Inflammatory macrophage treated with lipopolysaccharide for 1 hour (primary cell): ENCODE measurements at regions not wholly inside any gene's neighbourhood (a gene's known extent, or its start where the extent isn't known, plus 50 kb on each side); places are given as distances from the start of the nearest gene placed in this dataset.
A peak's percentile ranks its signal among the peaks of the same experiment; 100 is the strongest.
"Not testable (repeated sequence)": the region's sequence is repeated elsewhere in the genome, so short reads cannot be mapped to it uniquely, and the experiment has no call there.

Experiments
- DNase-seq, 2 donors: peaks; one replicate each; pipeline ENCODE4 v3.0.0-alpha.2; 2020 to 2022

DNA sequence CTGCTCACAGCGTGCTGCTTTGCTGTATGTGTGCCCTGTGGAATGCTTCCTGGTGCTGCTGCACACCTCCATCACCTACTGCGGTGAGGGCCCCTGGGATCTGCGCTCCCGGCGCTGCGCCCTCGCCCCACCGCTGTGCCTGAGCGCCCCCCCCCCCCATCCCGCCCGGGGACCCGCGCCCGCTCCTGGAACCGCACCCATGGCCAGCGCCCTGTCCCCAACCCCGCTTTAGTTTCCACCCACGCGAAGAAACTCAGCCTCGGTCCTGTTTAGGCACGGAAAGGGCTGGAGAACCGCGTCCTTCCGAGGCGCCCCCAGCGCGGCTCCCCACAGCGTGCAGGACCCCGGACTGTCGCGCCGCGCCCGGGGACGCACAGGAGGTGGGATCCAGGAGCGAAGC, 265.5 kb downstream of the POTEB3 start:
- not testable (repeated sequence) for DNase-seq

DNA sequence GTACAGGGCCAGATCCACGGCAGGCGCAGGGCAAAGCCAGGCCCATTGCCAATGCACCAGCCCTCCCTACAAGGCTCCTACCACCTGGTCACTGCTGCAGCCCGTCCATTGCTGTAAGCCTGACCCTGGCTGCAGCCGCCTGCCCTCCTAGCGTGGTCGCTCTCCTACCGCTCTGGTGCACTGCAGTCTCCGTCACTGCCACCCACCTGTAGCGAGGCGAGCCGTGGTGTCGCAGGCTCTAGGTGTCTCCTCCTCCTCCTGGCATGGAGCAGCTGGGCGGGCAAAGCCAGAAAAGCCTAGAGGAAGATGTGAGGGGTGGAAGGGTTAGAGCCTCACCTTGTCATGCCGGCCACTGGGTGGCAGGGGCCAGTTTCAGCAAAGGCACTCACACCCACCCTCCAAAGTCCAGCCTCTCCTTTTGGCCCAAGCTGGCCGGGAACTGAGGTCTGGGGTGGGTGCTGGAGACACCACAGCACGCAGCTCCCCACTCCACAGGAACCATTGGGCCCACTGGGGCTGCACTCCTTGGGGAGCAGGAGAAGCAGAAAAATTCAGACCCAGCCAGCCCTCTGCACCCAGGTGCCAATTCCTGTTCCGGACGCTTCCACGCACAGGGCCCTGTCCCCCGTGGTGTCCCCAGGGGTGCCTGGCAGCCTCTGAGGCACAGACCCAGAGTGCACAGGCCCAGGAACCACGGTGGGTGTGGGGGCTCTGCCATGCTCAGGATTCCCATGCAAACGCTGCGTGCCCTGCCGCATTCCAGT, 285.3 kb upstream of the POTEB2 start:
- DNase-seq = not testable (repeated sequence)

DNA sequence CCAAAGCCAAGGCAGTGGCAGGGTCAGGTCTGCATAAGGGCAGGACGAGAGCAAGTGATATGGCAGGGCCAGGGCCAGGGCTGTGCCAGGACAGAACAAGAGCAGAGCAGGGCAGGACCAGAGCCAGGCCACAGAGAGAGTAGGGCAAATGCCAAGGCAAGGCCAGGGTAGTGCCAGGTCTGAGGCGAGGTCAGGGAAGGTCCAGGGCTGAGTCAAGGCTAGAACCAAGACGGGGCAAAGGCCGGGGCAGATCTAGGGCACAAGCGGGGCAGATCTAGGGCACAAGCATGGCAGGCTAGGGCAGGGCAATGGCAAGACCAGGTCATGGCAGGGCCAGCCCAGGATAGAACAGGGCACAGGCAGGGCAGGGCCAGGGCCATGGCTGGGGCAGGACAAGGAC, 282.0 kb upstream of the POTEB2 start:
- DNase-seq = not testable (repeated sequence)

DNA sequence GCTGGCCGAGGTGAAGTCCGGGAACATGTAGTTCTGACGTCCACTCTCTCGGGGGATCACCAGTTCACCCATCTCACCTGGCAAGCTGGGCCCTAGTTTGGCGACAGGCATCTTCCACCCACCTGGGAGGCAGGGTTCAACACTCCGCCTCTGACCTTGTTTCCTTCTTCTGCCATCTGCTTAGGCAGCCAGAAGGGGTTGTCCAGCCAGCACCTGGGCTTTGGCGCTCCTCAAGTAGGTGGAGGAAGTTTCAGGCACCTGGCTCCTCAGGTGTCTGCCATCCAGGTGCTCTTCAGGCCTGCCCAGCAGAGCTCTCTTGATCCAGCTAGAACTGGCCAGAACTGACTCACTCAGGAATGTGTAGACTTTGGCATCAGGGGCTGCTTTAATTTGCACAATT, 267.8 kb upstream of the POTEB2 start:
- DNase-seq = not testable (repeated sequence)

DNA sequence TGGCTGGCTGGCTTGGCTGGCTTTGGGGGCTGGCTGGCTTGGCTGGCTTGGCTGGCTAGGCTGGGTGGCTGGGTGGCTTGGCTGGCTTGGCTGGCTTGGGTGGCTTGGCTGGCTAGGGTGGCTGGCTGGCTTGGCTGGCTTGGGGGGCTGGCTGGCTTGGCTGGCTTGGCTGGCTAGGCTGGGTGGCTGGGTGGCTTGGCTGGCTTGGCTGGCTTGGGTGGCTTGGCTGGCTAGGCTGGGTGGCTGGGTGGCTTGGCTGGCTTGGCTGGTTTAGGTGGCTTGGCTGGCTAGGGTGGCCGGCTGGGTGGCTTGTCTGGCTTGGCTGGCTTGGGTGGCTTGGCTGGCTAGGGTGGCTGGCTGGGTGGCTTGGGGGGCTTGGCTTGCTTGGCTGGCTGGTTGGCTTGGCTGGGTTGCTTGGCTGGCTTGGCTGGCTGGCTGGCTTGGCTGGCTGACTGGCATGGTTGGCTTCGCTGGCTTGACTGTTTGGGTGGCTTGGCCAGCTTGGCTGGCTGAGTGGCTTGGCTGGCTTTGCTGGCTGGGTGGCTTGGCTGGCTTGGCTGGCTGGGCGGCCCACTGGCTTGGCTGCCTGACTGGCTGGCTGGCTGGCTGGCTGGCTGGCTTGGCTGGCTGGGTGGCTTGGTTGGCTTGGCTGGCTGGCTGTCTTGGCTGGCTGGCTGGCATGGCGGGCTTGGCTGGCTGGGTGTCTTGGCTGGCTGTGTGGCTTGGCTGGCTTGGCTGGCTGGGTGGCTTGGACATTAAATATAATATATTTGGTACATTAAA, 246.3 kb upstream of the POTEB2 start:
- DNase-seq = not testable (repeated sequence)

DNA sequence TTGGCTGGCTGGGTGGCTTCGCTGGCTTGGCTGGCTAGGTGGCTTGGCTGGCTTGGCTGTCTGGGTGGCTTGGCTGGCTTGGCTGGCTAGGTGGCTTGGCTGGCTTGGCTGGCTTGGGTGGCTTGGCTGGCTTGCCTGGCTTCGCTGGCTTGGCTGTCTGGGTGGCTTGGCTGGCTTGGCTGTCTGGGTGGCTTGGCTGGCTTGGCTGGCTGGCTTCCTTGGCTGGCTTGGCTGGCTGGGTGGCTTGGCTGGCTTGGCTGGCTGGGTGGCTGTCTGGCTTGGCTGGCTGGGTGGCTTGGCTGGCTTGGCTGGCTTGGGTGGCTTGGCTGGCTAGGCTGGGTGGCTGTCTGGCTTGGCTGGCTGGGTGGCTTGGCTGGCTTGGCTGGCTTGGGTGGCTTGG, 245.7 kb upstream of the POTEB2 start:
- peak in 1 of 2 donors; percentile 0 for DNase-seq

DNA sequence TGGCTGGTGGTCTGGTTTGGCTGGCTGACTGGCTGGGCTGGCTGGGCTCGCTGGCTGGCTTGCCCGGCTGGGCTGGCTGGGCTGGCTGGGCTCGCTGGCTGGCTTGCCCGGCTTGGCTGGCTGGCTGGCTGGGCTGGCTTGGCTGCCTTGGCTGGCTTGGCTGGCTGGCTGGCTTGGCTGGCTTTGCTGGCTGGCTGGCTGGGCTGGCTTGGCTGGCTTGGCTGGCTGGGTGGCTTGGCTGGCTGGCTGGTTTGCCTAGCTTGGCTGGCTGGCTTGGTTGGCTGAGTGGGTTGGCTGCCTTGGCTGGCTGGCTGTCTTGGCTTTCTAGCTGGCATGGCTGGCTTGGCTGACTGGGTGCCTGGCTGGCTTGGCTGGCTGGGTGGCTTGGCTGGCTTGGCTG, 245.1 kb upstream of the POTEB2 start:
- not testable (repeated sequence) for DNase-seq

DNA sequence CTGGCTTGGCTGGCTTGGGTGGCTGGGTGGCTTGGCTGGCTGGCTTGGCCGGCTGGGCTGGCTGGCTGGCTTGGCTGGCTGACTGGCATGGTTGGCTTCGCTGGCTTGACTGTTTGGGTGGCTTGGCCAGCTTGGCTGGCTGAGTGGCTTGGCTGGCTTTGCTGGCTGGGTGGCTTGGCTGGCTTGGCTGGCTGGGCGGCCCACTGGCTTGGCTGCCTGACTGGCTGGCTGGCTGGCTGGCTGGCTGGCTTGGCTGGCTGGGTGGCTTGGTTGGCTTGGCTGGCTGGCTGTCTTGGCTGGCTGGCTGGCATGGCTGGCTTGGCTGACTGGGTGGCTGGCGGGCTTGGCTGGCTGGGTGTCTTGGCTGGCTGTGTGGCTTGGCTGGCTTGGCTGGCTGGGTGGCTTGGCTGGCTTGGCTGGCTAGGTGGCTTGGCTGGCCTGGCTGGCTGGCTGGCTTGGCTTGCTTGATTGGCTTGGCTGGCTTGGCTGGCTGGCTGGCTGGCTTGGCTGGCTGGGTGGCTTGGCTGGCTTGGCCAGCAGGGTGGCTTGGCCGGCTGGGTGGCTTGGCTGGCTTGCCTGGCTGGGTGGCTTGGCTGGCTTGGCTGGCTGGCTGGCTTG, 244.2 kb upstream of the POTEB2 start:
- not testable (repeated sequence) for DNase-seq

DNA sequence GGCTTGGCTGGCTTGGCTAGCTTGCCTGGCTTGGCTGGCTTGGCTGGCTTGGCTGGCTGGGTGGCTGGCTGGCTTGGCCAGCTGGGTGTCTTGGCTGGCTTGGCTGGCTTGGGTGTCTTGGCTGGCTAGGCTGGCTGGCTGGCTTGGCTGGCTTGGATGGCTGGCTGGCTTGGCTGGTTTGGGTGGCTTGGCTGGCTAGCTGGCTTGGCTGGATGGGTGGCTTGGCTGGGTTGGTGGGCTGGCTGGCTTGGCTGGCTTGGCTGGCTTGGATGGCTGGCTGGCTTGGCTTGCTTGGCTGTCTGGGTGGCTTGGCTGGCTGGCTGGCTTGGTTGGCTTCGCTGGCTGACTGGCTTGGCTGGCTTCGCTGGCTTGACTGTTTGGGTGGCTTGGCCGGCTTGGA, 242.3 kb upstream of the POTEB2 start:
- DNase-seq = not testable (repeated sequence)

DNA sequence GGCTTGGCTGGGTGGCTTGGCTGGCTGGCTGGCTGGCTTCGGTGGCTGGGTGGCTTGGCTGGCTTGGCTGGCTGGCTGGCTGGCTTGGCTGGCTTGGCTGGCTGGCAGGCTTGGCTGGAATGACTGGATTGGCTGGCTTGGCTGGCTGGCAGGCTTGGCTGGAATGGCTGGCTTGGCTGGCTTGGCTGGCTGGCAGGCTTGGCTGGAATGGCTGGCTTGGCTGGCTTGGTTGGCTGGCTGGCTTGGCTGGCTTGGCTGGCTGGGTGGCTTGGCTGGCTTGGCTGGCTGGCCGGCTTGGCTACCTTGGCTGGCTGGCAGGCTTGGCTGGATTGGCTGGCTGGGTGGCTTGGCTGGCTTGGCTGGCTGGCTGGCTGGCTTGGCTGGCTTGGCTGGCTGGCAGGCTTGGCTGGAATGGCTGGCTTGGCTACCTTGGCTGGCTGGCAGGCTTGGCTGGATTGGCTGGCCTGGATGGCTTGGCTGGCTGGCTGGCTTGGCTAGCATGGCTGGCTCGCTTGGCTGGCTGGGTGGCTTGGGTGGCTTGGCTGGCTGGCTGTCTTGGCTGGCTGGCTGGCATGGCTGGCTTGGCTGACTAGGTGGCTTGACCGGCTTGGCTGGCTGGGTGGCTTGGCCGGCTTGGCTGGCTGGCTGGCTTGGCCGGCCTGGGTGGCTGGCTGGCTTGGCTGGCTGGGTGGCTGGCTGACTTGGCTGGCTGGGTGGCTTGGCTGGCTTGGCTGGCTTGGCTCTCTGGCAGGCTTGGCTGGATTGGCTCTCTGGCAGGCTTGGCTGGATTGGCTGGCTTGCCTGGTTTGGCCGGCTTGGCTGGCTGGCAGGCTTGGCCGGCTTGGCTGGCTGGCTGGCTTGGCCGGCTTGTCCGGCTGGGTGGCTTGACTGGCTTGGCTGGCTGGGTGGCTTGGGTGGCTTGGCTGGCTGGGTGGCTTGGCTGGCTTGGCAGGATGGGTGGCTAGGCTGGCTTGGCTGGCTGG, 241.6 kb upstream of the POTEB2 start:
- not testable (repeated sequence) for DNase-seq

DNA sequence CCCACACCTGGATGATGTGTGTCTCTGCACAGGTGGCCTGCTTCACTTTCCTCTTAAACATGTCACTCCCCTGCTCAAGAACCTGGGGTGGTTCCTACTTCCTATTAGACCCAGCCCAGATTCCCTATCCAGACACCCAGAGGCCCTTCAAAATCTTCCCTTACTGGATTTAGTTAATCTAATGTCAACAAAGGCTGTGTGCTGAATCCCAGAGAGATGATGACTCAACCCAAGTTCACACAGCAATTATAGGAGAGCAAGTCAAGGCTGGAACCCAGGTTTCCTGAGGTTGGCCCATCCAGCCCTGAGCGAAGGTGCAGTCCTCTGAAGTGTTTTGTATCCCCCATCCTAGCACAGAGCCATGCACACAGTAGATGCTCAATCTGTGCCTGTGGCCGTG, 230.5 kb upstream of the POTEB2 start:
- DNase-seq = not testable (repeated sequence)

DNA sequence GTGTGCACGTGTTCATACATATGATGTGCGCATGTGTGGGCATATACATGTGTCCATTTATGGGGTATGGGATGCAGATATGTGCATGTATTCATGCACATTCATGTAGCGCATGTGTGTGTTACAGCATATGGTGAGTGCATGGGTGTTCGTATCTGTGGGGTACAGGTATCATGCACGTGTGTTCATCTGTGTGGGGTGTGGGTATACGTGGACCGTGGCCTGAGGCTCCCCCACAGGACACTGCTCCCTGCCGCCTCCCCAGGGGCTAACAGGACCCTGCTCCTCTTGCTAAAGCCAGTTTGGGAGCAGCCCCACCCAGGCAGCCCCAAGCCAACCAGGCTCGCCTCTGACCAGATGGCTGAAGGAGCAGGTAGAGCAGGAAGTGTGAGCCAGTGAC, 213.4 kb upstream of the POTEB2 start:
- not testable (repeated sequence) for DNase-seq

DNA sequence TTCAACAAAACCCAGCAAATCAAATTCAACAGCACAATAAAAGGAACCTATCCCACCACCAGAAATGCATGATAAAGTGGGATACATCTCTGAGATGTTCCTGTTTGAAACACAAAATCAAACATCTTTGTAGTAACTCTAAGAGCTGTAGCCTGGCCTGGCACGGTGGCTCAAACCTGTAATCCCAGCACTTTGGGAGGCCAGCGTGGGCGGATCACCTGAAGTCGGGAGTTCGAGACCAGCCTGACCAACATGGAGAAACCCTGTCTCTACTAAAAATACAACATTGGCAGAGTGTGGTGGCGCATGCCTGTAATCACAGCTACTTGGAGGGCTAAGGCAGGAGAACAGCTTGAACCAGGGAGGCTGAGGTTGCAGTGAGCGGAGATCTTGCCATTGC, 202.8 kb upstream of the POTEB2 start:
- not testable (repeated sequence) for DNase-seq

DNA sequence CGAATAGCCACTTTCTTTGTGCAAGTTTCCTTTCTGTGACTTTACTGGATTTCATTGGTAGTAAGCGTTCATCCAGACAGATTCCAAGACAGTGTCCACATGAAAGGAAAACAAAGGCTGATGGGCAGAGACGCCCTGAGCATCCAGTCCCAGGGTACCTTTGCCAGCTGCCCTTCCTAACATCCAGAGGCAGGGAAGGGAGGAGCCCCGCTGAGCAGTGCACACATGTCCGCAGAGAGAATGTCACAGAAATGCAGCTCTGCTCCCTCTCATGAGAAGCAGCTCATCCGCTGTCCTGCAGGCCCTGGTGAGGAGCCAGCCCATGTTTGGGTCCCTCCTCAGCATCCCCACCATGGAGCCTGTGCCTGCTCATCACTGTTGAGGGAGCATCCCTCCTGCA, 197.4 kb upstream of the POTEB2 start:
- not testable (repeated sequence) for DNase-seq

DNA sequence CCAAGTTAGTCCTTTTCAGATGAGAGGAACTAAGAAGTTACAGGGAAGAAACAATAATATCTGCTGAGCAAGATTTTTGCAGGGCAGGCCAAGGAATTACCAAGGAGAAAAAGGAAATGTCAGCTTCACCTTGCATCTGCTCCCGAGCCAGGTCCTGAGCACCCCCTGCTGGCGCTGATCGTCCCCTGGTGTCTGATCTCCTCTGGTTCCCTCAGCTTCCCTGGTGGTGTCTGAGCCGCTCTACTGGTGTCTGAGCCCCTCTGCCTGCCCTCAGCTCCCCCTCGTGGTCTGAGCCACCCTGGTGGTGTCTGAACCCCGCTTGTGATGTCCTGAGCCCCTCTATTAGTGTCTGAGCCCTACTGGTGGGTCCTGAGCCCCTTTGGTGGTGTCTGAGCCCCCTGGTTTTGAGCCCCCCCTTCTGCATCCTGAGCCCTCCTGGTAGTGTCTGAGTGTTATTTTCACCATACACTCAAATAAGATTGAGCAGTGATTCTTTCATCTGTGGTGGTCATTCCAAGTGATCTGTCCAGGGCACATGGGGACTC, 196.6 kb upstream of the POTEB2 start:
- DNase-seq = not testable (repeated sequence)

DNA sequence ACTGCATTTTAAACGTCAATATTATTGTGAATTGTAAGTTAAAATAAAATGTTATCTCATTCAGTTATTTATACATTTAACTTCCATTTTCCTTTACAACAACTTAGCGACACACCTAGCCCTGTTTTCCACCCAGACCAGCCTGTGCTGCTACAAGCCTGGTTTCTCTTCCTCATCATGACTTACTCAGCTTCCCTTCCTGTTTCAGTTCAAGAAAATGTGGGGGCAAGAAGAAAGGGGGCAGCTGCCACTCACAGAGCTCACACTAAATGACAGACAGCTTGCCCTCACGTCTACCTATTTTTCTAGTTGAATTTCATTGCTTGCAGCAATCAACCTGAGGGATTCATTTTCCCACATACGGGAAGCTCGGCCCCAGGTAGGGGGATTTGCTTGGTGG, 185.8 kb upstream of the POTEB2 start:
- not testable (repeated sequence) for DNase-seq

DNA sequence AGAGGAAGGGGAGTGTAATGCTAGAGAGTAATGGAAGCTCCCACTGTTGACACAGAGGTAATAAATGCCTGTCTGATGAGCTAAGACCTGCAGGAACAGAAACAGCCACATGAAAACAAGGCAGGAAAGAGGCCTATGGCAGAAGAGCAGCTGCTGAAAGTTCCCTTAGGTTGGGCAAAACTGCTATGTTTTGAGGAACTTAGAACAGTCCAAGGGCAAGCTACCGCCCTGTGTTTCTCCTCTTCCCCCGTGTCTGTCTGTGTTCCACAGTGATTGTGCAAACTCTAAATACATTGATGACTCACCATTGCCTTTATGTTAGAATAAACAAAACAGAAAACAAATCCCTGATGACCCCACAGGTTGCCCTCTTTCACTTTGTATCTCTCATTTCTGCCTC, 165.6 kb upstream of the POTEB2 start:
- not testable (repeated sequence) for DNase-seq

DNA sequence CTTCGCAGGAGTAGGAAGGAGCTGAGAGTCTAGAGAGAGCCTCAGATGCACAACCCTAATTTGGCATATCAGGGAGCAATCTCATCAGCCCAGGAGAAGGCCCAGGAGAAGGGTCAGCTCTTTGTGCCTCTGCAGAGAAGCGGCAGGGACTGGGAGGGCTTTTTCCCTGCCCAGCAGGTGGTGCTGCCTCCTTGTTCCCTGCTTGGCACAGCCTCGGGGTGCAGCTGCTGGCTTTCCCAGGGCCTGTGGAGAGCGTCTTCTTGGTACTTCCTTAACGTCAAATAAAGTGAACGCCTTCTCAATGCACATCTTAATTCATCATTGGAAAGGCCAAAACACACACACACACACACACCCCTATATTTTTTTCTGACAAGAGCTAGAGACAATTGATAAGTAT, 162.9 kb upstream of the POTEB2 start:
- DNase-seq = not testable (repeated sequence)

DNA sequence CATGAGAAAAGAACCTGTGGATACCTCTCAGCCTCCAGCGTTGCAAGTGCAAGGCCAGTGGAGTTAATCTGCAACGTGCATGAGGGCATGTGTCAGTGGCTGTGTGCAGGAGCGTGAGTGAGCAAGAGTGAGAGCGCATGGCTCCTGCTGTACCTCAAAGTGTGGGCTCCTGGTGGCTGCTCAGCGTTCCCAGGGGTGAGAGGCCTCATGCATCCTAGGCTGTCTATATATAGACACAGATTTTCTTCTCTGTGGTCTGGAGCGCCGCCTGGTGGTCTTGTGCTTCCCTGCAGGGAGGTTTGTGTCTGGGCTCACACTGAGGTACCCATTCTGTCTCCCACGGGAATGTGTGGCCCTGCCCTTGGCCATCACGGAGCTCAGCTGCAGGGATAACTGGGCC, 161.8 kb upstream of the POTEB2 start:
- DNase-seq = not testable (repeated sequence)

DNA sequence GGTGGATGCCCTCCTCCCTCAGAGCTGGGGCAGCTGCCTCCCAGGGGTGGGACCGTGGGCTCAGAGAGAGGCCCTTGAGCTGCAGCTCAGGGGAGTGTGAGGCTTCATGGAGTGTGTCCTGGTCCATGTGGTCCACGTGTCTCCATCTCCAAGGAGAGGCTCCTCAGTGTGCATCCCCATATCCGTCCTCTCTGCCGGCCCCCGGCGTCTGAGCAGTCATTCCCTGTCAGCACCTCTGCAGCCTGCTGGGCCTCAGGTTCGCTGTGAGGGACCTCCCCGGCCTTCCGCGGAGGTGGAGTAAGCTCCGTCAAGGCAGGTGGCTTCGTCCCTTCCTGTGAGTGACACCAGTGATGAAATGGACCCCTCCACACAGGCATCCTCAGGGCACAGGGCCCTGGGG, 160.7 kb upstream of the POTEB2 start:
- not testable (repeated sequence) for DNase-seq

DNA sequence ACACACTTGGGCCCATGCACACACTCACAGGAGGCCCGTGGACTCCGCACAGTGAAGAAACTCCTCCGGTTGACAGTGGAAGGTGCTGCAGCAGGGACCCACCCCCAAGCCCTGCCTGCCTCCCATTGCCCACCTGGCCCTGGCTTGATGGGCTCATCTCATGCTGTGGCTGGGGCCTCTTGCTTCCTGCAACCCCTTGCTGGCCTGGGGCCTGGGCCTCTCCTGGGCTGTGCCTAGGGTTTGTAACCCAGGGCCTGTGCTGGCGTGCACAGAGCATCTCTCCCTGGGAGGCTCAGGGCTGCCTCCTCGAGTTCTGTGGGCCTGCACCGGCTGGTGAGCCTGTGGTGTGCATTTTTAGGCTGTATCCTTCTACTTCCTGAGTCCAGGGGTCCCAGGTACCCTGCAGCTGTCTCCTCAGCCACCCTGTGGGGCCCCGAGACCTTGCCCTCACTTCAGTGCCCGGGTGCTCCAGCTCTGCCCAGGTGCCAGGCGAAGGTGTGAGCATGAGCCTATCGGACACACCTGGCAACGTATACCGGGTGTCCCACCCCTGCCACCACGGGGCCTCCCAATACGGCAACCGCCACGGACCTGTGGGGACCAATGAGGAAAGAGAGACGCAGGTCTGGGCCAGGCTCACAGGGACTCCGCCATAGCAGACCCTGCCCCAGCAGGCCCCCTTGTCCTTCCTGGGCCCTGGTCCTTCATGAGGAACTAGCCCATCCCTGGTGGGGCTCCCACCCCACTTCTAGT, 158.3 kb upstream of the POTEB2 start:
- not testable (repeated sequence) for DNase-seq
